ENCODE measurements at regions not wholly inside any gene's neighbourhood (a gene's known extent, or its start where the extent isn't known, plus 50 kb on each side); places are given as distances from the start of the nearest gene placed in this dataset.

- no peaks in the 10 kb centered on the region for H3K36me3 ChIP-seq (ENCODE audit: insufficient read depth, low read length)
- no peaks in the 10 kb centered on the region for H3K79me2 ChIP-seq (replicated peaks; ENCODE audit: insufficient read depth, low read length)
- H4K20me1 ChIP-seq (ENCODE audit: insufficient read depth) = no peaks in the 10 kb centered on the region
- H3K9ac ChIP-seq (ENCODE audit: low read length) = no peak overlapping the region
- no peak overlapping the region for H2AFZ ChIP-seq (ENCODE audit: low read depth, low read length)
- no peaks in the 10 kb centered on the region for H3K9me3 ChIP-seq (ENCODE audit: low read length)
- H3K27ac ChIP-seq (ENCODE audit: low read length) = no peak overlapping the region
- H3F3A ChIP-seq (ENCODE audit: insufficient read depth, low read length, poor library complexity, severe bottlenecking) = no peaks in the 10 kb centered on the region
- H3K9me2 ChIP-seq (ENCODE audit: insufficient read depth, low read length) = no peaks in the 10 kb centered on the region
- H3K27me3 ChIP-seq (ENCODE audit: insufficient read depth, low read depth, low read length) = no peaks in the 10 kb centered on the region
- no peak overlapping the region for H3K4me2 ChIP-seq (ENCODE audit: low read length)
- H3K4me3 ChIP-seq (ENCODE audit: low read length) = no peak overlapping the region
- TF ChIP-seq SMC3 (conservative IDR thresholded peaks at IDR 0.05; ENCODE audit: poor library complexity) (no peak), MXI1 (conservative IDR thresholded peaks at IDR 0.05; ENCODE audit: poor library complexity, severe bottlenecking) (no peak), TAF1 (IDR thresholded peaks at IDR 0.05; ENCODE audit: low read depth) (no peak), EZH2 (IDR thresholded peaks at IDR 0.05; ENCODE audit: borderline replicate concordance, insufficient read depth, low read length, poor library complexity, severe bottlenecking) (no peak), EP300 (conservative IDR thresholded peaks at IDR 0.05; ENCODE audit: poor library complexity, severe bottlenecking) (no peak), POLR2AphosphoS5 (IDR thresholded peaks at IDR 0.05) (no peak), RAD21 (conservative IDR thresholded peaks at IDR 0.05) (no peak)
- TF ChIP-seq, protein P1, sequence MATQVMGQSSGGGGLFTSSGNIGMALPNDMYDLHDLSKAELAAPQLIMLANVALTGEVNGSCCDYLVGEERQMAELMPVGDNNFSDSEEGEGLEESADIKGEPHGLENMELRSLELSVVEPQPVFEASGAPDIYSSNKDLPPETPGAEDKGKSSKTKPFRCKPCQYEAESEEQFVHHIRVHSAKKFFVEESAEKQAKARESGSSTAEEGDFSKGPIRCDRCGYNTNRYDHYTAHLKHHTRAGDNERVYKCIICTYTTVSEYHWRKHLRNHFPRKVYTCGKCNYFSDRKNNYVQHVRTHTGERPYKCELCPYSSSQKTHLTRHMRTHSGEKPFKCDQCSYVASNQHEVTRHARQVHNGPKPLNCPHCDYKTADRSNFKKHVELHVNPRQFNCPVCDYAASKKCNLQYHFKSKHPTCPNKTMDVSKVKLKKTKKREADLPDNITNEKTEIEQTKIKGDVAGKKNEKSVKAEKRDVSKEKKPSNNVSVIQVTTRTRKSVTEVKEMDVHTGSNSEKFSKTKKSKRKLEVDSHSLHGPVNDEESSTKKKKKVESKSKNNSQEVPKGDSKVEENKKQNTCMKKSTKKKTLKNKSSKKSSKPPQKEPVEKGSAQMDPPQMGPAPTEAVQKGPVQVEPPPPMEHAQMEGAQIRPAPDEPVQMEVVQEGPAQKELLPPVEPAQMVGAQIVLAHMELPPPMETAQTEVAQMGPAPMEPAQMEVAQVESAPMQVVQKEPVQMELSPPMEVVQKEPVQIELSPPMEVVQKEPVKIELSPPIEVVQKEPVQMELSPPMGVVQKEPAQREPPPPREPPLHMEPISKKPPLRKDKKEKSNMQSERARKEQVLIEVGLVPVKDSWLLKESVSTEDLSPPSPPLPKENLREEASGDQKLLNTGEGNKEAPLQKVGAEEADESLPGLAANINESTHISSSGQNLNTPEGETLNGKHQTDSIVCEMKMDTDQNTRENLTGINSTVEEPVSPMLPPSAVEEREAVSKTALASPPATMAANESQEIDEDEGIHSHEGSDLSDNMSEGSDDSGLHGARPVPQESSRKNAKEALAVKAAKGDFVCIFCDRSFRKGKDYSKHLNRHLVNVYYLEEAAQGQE (IDR thresholded peaks at IDR 0.05; ENCODE audit: borderline replicate concordance) = no peak
- TF ChIP-seq, protein P2, sequence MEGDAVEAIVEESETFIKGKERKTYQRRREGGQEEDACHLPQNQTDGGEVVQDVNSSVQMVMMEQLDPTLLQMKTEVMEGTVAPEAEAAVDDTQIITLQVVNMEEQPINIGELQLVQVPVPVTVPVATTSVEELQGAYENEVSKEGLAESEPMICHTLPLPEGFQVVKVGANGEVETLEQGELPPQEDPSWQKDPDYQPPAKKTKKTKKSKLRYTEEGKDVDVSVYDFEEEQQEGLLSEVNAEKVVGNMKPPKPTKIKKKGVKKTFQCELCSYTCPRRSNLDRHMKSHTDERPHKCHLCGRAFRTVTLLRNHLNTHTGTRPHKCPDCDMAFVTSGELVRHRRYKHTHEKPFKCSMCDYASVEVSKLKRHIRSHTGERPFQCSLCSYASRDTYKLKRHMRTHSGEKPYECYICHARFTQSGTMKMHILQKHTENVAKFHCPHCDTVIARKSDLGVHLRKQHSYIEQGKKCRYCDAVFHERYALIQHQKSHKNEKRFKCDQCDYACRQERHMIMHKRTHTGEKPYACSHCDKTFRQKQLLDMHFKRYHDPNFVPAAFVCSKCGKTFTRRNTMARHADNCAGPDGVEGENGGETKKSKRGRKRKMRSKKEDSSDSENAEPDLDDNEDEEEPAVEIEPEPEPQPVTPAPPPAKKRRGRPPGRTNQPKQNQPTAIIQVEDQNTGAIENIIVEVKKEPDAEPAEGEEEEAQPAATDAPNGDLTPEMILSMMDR (IDR thresholded peaks at IDR 0.05; ENCODE audit: poor library complexity, severe bottlenecking) = no peak
Observed at GRCh38 chr9:82761027-82761426, 301.9 kb downstream of the RASEF start.

- TF ChIP-seq, protein P2 (IDR thresholded peaks at IDR 0.05; ENCODE audit: poor library complexity, severe bottlenecking) = no peak
- no peak for TF ChIP-seq EP300 (conservative IDR thresholded peaks at IDR 0.05; ENCODE audit: poor library complexity, severe bottlenecking)
- no peak for TF ChIP-seq TAF1 (IDR thresholded peaks at IDR 0.05; ENCODE audit: low read depth)
- TF ChIP-seq EZH2 (IDR thresholded peaks at IDR 0.05; ENCODE audit: borderline replicate concordance, insufficient read depth, low read length, poor library complexity, severe bottlenecking) = no peak
- TF ChIP-seq SMC3 (conservative IDR thresholded peaks at IDR 0.05; ENCODE audit: poor library complexity) = no peak
- no peak for TF ChIP-seq RAD21 (conservative IDR thresholded peaks at IDR 0.05)
- no peak for TF ChIP-seq MXI1 (conservative IDR thresholded peaks at IDR 0.05; ENCODE audit: poor library complexity, severe bottlenecking)
- TF ChIP-seq, protein P1 (IDR thresholded peaks at IDR 0.05; ENCODE audit: borderline replicate concordance) = no peak
- no peak overlapping the region for H3K4me3 ChIP-seq (ENCODE audit: low read length)
- H3F3A ChIP-seq (ENCODE audit: insufficient read depth, low read length, poor library complexity, severe bottlenecking) = no peaks in the 10 kb centered on the region
- no peak overlapping the region for H3K4me2 ChIP-seq (ENCODE audit: low read length)
- no peaks in the 10 kb centered on the region for H3K9me3 ChIP-seq (ENCODE audit: low read length)
- H3K27me3 ChIP-seq (ENCODE audit: insufficient read depth, low read depth, low read length) = no peaks in the 10 kb centered on the region
- H3K9me2 ChIP-seq (ENCODE audit: insufficient read depth, low read length) = no peaks in the 10 kb centered on the region
- H3K36me3 ChIP-seq (ENCODE audit: insufficient read depth, low read length) = no peaks in the 10 kb centered on the region
- H4K20me1 ChIP-seq (ENCODE audit: insufficient read depth) = no peaks in the 10 kb centered on the region
- no peak overlapping the region for H3K27ac ChIP-seq (ENCODE audit: low read length)
- no peaks in the 10 kb centered on the region for H3K79me2 ChIP-seq (replicated peaks; ENCODE audit: insufficient read depth, low read length)
- no peak overlapping the region for H3K9ac ChIP-seq (ENCODE audit: low read length)
- no peak overlapping the region for H2AFZ ChIP-seq (ENCODE audit: low read depth, low read length)
Observed at GRCh38 chr9:82761956-82762355, 301.0 kb downstream of the RASEF start.
